ENCODE measurements at regions not wholly inside any gene's neighbourhood (a gene's known extent, or its start where the extent isn't known, plus 50 kb on each side); places are given as distances from the start of the nearest gene placed in this dataset.

DNA sequence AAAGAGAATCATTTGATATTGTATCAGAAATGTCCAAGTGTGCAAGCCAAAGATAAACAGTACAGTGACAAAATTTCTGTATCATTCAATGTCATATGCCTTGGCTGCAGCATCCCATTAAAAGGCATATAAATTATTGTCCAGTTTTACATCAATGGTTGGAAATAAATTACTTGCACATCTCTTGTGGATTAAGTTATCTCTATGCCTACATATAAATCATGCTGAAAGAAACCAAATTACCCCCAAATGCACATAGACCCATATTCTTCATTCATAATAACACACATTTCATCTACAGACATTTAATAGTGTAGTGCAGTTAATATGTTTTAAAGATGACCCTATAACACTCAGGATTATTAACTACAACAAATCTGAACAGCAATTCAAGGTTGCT is 1415.7 kb upstream of the PCDH9 start:
- H2BK12ac ChIP-seq (ENCODE audit: low read depth, low read length), result no peak overlapping the region
- no peak for TF ChIP-seq JUN (IDR thresholded peaks at IDR 0.05; ENCODE audit: low read depth, low read length)
- TF ChIP-seq TBP (IDR thresholded peaks at IDR 0.05; ENCODE audit: low read depth, low read length), result no peak
- TF ChIP-seq CBX8 (IDR thresholded peaks at IDR 0.05; ENCODE audit: borderline replicate concordance, low read depth, low read length), result no peak
- no peak for TF ChIP-seq EZH2 (IDR thresholded peaks at IDR 0.05; ENCODE audit: low read depth, low read length, severe bottlenecking)
- TF ChIP-seq SAP30 (IDR thresholded peaks at IDR 0.05; ENCODE audit: insufficient read depth, insufficient replicate concordance, low read length), result no peak
- TF ChIP-seq, protein P1, sequence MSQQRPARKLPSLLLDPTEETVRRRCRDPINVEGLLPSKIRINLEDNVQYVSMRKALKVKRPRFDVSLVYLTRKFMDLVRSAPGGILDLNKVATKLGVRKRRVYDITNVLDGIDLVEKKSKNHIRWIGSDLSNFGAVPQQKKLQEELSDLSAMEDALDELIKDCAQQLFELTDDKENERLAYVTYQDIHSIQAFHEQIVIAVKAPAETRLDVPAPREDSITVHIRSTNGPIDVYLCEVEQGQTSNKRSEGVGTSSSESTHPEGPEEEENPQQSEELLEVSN (IDR thresholded peaks at IDR 0.05), result no peak
- TF ChIP-seq, protein P2, sequence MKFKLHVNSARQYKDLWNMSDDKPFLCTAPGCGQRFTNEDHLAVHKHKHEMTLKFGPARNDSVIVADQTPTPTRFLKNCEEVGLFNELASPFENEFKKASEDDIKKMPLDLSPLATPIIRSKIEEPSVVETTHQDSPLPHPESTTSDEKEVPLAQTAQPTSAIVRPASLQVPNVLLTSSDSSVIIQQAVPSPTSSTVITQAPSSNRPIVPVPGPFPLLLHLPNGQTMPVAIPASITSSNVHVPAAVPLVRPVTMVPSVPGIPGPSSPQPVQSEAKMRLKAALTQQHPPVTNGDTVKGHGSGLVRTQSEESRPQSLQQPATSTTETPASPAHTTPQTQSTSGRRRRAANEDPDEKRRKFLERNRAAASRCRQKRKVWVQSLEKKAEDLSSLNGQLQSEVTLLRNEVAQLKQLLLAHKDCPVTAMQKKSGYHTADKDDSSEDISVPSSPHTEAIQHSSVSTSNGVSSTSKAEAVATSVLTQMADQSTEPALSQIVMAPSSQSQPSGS (IDR thresholded peaks at IDR 0.05; ENCODE audit: low read length), result no peak
- TF ChIP-seq BCL11A (IDR thresholded peaks at IDR 0.05; ENCODE audit: low read depth in 2 of 2, low read length in 2 of 2), result no peak

More for the DNA sequence above, 1415.7 kb upstream of the PCDH9 start:
- Histone ChIP-seq H3K18ac (ENCODE audit: extremely low read depth, low read length) (no peak overlapping the region), H3K36me3 (ENCODE audit: control insufficient read depth in 2 of 4, insufficient read depth in 4 of 4, low read length in 3 of 4) (no peaks in the 10 kb centered on the region), H3K14ac (ENCODE audit: insufficient read length) (no peak overlapping the region), H3K4me3 (ENCODE audit: extremely low read depth in 1 of 4, insufficient read depth in 2 of 4, low read depth in 3 of 4, low read length in 4 of 4) (no peak overlapping the region), H2BK15ac (ENCODE audit: low read length) (no peak overlapping the region), H2AK5ac (ENCODE audit: low read depth, low read length) (no peak overlapping the region), H3K27ac (ENCODE audit: low read depth, low read length) (no peak overlapping the region), H2AFZ (ENCODE audit: low read length) (no peak overlapping the region), H4K91ac (replicated peaks; ENCODE audit: insufficient read length, low read length) (no peak overlapping the region), H4K5ac (ENCODE audit: insufficient read length, low read depth, low read length) (no peak overlapping the region), H3K23ac (ENCODE audit: insufficient read length) (no peak overlapping the region), H4K8ac (ENCODE audit: extremely low read depth, insufficient read depth, low read length) (no peak overlapping the region), H3K79me2 (ENCODE audit: control insufficient read depth in 1 of 2, insufficient read depth in 2 of 2, low read length in 2 of 2) (no peaks in the 10 kb centered on the region), H3K9ac (replicated peaks in 1 of 4; ENCODE audit: extremely low read depth in 1 of 4, low read depth in 3 of 4, low read length in 3 of 4) (no peak overlapping the region), H4K20me1 (replicated peaks in 1 of 2; ENCODE audit: control insufficient read depth in 1 of 2, insufficient read depth in 2 of 2, low read length in 2 of 2) (no peaks in the 10 kb centered on the region), H3K9me3 (ENCODE audit: insufficient read depth in 2 of 2, low read depth in 1 of 2, low read length in 1 of 2) (no peaks in the 10 kb centered on the region), H2BK120ac (replicated peaks; ENCODE audit: low read depth, low read length) (no peak overlapping the region), H3K79me1 (ENCODE audit: low read depth, low read length) (no peaks in the 10 kb centered on the region), H3K4me2 (ENCODE audit: insufficient read depth in 1 of 2, low read depth in 2 of 2, low read length in 2 of 2) (no peak overlapping the region), H3K23me2 (ENCODE audit: low read depth, low read length) (no peaks in the 10 kb centered on the region), H3K27me3 (replicated peaks in 1 of 4; ENCODE audit: control insufficient read depth in 3 of 4, extremely low read depth in 1 of 4, insufficient read depth in 3 of 4, low read length in 3 of 4) (no peaks in the 10 kb centered on the region), H3K4me1 (replicated peaks in 1 of 4; ENCODE audit: control insufficient read depth in 3 of 4, insufficient read depth in 4 of 4, low read length in 3 of 4) (no peaks in the 10 kb centered on the region), H2BK5ac (ENCODE audit: low read depth, low read length) (no peak overlapping the region), H3K56ac (replicated peaks; ENCODE audit: insufficient read length, low read depth, low read length) (no peak overlapping the region), H3K4ac (replicated peaks; ENCODE audit: insufficient read length, low read depth, low read length) (no peak overlapping the region), H2BK20ac (ENCODE audit: low read length) (no peak overlapping the region)
- DNase-seq (ENCODE audit: low read depth in 1 of 2, low spot score in 2 of 2) (no peak), FAIRE-seq (no peak)
- POLR2A ChIA-PET (ENCODE audit: partially characterized antibody), result no interaction called here
- CTCF ChIA-PET (ENCODE audit: partially characterized antibody), result no interaction called here

Data from H1 (cell line).